Motor neuron (in vitro differentiated cells): ENCODE measurements at regions not wholly inside any gene's neighbourhood (a gene's known extent, or its start where the extent isn't known, plus 50 kb on each side); places are given as distances from the start of the nearest gene placed in this dataset.
"Not testable (repeated sequence)": the region's sequence is repeated elsewhere in the genome, so short reads cannot be mapped to it uniquely, and the experiment has no call there.

Experiments used
- ATAC-seq, 8 experiments: fragments of 200-7000 bp; cut with Tn5 transposase; replicated peaks in 6 of 8; 2 replicates each; pipeline ENCODE4 v1.8.0; 2021; ENCODE audit warnings: mild to moderate bottlenecking in 8 of 8, moderate library complexity in 8 of 8
- H3K27ac ChIP-seq, 2 donors: fragments of 250-450 bp; sonication (Bioruptor Pico); 2 replicates each; pipeline ENCODE4 v1.9.0; 2021; ENCODE audit warnings: antibody characterized with exemption in 2 of 2, mild to moderate bottlenecking in 2 of 2, moderate library complexity in 1 of 2
- H3K4me1 ChIP-seq, 2 donors: fragments of 250-450 bp; sonication (Bioruptor Pico); replicated peaks in 1 of 2; 2 replicates each; pipeline ENCODE4 v1.6.1; 2021; ENCODE audit warnings: antibody characterized with exemption in 2 of 2, mild to moderate bottlenecking in 2 of 2, moderate library complexity in 1 of 2
- H3K4me3 ChIP-seq, 5 donors: fragments of 250-450 bp; sonication (Bioruptor Pico); 2 replicates each; pipeline ENCODE4 v1.9.0; 2021; ENCODE audit warnings: antibody characterized with exemption in 5 of 5, mild to moderate bottlenecking in 5 of 5, moderate library complexity in 4 of 5
- WGBS, 10 experiments: fragments of 450-650 bp; shearing (Covaris generic); methylation state at CpG; one replicate each; pipeline ENCODE4 v1.0.0; 2022; 5-methylcytosine and 5-hydroxymethylcytosine counted together
- in situ Hi-C, 9 experiments: fragments of 400-800 bp; cut with MboI; loops; one replicate each; pipeline ENCODE4 v1.15.0; 2021; ENCODE audit warnings: low sequenced_read_pairs in 9 of 9, low pct_unique_long_range_greater_than_20kb in 2 of 9; ENCODE audit not compliant: unreplicated experiment in 9 of 9

GRCh38 chr4:131883181-131883580 is 1265.9 kb upstream of the PCDH10 start:
- WGBS, 10 experiments, result no CpG with 5 or more reads among the region's 2 CpGs
- ATAC-seq, H3K4me1 ChIP-seq, H3K27ac ChIP-seq, in situ Hi-C loops, H3K4me3 ChIP-seq: not testable (repeated sequence)

GRCh38 chr4:131925662-131926061 is 1223.4 kb upstream of the PCDH10 start:
- H3K4me1 ChIP-seq, H3K27ac ChIP-seq, in situ Hi-C loops, H3K4me3 ChIP-seq, ATAC-seq: not testable (repeated sequence)
- 0 to 58% (median 21%) methylated on average over 1 to 2 of the region's 2 CpGs; no CpG with 5 or more reads in 4 of the 10 experiments for WGBS, 10 experiments

DNA sequence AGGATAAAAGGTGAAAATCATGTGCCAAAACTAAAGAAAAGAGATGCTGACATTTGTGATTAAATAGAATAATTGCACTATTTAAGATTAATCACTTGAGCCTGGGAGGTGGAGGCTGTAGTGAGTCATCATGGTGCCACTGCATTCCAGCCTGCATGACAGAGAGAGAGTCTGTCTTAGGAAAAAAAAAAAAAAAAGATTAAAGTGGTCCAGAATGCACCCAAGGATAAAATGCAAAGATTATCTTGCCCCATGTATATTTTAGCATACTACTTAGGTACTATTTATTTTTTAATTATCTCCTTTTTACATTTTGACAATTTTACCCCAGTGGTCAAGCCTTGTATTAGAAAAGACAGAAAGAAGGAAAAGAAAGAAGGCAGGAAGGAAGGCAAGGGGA is 1181.4 kb upstream of the PCDH10 start:
- H3K4me3 ChIP-seq, H3K4me1 ChIP-seq, in situ Hi-C loops, H3K27ac ChIP-seq: not testable (repeated sequence)
- peak in 2 of 8 experiments; percentile 53 for ATAC-seq

- Histone ChIP-seq H3K4me1 (no peaks in the 10 kb centered on the region), H3K27ac (no peak overlapping the region), H3K4me3 (no peak overlapping the region)
- in situ Hi-C loops, result no loop called here
- WGBS, 10 experiments, result 6 to 100% (median 77%) methylated on average over 1 to 4 of the region's 4 CpGs
- ATAC-seq, result no peak
Observed at GRCh38 chr4:131974730-131975129, 1174.4 kb upstream of the PCDH10 start.

DNA sequence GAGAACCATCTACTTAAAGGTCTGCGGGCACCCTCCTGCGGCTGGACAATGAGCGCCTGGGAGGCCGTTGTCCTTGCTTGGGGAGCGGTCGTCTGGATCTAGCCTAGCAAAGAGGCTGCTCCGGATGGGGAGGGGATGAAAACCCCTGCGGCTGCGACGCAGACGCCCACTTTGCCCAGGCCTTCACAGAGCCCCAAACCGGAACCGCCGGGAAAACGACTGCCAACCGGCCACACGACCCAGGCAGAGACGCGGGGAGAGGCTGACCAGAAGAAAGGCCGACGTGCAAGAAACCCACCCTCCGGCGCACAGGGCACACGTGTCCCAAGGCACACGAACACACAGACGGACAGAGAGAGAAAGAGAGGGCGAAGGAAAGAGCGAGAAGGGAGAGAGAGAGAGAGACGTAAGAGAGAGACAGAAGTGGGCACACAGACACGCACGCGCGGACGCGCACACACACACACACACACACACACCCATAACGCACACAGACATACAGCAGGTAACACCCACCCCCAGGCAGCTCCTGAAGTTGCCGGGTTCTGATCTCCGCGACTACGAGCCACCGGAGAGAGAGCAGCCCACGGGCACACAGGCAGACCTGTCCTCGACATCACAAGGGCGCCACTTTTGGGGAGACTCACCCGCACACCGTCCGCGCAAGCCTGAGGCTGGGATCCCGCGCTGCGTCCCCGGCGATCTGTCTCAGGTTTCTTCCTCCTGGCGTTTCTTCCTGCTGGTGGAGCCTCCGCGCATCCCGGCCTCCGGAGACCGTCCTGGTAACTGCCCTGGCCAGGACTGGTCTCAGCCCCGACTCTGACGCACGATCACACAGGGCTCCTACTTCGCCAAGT is 1173.6 kb upstream of the PCDH10 start:
- H3K4me1 ChIP-seq, ATAC-seq, H3K27ac ChIP-seq, in situ Hi-C loops, H3K4me3 ChIP-seq: not testable (repeated sequence)
- WGBS, 10 experiments, result 5 to 96% (median 93%) methylated on average over 3 to 12 of the region's 63 CpGs; no CpG with 5 or more reads in 5 of the 10 experiments

GRCh38 chr4:131976133-131977002 is 1172.7 kb upstream of the PCDH10 start:
- ATAC-seq, H3K27ac ChIP-seq, H3K4me3 ChIP-seq, H3K4me1 ChIP-seq, in situ Hi-C loops: not testable (repeated sequence)
- WGBS, 10 experiments, result 80 to 100% methylated on average over 1 to 3 of the region's 71 CpGs; no CpG with 5 or more reads in 8 of the 10 experiments

DNA sequence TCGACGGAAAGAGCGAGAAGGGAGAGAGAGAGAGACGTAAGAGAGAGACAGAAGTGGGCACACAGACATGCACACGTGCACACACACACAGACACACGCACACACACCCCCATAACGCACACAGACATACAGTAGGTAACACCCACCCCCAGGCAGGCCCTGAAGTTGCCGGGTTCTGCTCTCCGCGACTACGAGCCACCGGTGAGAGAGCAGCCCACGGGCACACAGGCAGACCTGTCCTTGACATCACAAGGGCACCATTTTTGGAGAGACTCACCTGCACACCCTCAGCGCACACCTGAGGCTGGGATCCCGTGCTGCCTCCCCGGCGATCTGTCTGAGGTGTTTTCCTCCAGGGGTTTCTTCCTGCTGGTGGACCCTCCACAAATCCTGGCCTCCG is 1171.0 kb upstream of the PCDH10 start:
- 40 to 100% (median 95%) methylated on average over 1 to 6 of the region's 18 CpGs; no CpG with 5 or more reads in 3 of the 10 experiments for WGBS, 10 experiments
- no peak overlapping the region for H3K27ac ChIP-seq
- H3K4me3 ChIP-seq, result no peak overlapping the region
- no peak for ATAC-seq
- H3K4me1 ChIP-seq, result no peaks in the 10 kb centered on the region
- in situ Hi-C loops, result no loop called here

DNA sequence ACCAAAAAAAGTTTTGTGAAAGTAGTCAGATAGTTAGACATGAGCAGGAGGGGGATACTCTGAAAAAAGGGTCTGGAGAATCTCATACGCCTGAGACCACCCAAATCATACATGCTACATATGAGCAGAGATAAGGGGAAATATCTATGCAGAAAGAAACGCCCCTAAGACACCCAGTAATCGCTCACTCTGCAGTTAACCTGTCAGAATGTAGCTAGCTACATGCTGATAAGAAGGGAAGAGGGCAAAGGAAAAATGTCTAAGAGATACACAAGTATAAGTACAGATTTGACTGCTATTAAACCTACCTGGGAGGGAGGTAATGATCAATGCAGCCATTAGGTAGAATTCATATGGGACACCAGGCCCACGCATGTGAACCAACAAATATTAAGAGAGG is 1159.5 kb upstream of the PCDH10 start:
- WGBS, 10 experiments, result 0 to 100% (median 78%) methylated on average over 1 to 4 of the region's 4 CpGs

DNA sequence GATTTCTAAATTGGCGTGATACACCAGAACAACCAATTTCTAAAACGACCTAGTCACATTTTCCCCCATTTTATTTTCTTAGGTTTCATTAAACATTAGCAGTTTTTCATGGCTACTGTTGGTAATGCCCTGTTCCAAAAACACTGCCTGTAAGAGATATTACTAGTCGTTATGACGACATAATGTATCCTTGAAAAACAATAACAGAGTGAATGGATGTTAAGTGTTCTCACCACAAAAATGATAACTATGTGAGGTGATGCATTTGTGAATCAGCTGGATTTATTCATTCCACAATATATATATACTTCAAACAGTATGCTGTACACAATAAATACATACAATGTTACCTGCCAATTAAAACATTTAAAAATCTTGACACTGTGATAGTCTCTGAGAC is 1147.6 kb upstream of the PCDH10 start:
- in situ Hi-C loops, result no loop called here
- ATAC-seq, result peak in 1 of 8 experiments; percentile 22
- no peaks in the 10 kb centered on the region for H3K4me1 ChIP-seq
- 2 to 100% (median 70%) methylated on average over 1 to 4 of the region's 4 CpGs; no CpG with 5 or more reads in 3 of the 10 experiments for WGBS, 10 experiments
- no peak overlapping the region for H3K4me3 ChIP-seq
- no peak overlapping the region for H3K27ac ChIP-seq

More for the DNA sequence above, 1159.5 kb upstream of the PCDH10 start:
- H3K4me3 ChIP-seq, result no peak overlapping the region
- no peaks in the 10 kb centered on the region for H3K4me1 ChIP-seq
- ATAC-seq, result no peak
- in situ Hi-C loops, result no loop called here
- no peak overlapping the region for H3K27ac ChIP-seq

DNA sequence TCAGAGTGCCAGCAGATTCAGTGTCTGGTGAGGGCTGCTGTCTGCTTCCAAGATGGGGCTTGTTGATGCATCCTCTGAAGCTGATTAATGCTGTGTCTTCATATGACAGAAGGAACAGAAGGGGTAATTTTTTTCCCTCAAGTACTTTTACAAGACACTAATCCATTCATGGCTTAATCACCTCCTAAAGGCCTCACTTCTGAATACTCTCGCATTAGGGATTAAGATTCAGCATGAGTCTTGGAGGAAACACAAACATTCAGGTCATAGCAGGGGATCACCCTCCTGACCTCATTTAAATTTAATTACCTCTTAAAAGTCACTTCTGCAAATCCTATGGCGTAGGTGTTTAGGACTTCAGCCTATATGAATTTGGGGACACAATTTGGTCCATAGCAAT is 1145.5 kb upstream of the PCDH10 start:
- Histone ChIP-seq H3K4me3 (no peak overlapping the region), H3K4me1 (no peaks in the 10 kb centered on the region), H3K27ac (no peak overlapping the region)
- no peak for ATAC-seq
- 30 to 83% (median 67%) methylated on average over 1 to 2 of the region's 2 CpGs; no CpG with 5 or more reads in 3 of the 10 experiments for WGBS, 10 experiments
- in situ Hi-C loops, result no loop called here

DNA sequence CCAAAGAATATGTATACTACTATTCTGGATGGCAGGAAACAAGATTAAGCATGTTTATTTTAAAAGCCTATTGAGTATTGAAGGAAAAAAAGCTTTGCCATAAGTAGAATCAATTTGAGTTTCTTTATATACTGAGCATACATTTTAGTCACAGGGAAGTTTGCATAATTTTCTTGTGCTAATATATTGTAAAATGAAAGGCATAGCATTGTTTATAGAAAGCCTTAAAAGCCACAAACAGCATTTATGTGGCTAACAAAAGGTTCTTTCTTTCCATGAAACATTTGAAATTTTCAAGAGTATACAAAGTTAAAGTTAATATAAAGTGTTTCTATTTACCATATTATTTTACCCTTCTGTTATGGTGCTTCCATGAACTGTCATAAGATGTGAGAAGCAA is 1133.8 kb upstream of the PCDH10 start:
- in situ Hi-C loops, result no loop called here
- ATAC-seq, result no peak
- no peaks in the 10 kb centered on the region for H3K4me1 ChIP-seq
- H3K27ac ChIP-seq, result no peak overlapping the region
- no peak overlapping the region for H3K4me3 ChIP-seq

GRCh38 chr4:132016703-132017350 is 1132.3 kb upstream of the PCDH10 start:
- Histone ChIP-seq H3K27ac (no peak overlapping the region), H3K4me1 (no peaks in the 10 kb centered on the region), H3K4me3 (no peak overlapping the region)
- 0 to 100% (median 85%) methylated on average over 1 to 2 of the region's 2 CpGs for WGBS, 10 experiments
- no peak for ATAC-seq
- in situ Hi-C loops, result no loop called here

DNA sequence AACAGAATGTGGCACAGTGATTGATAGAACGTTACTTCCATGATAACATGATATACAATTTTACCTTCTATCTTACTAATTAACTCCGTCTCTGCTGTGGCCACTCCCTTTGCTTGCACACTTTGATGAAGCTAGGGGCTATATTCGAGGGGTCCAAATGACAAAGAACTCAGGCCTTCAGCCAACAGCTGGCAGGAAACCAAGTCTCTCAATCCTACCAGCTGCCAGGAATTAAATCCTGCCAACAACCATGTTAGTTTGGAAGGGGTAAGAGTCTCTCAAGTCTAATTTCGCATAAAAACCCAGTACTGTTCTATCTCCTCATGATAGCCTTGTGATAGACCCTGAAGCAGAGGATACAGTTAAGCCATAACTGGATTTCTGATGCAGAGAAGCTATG is 1122.9 kb upstream of the PCDH10 start:
- in situ Hi-C loops, result no loop called here
- 0 to 87% (median 68%) methylated on average over 1 to 4 of the region's 4 CpGs for WGBS, 10 experiments
- Histone ChIP-seq H3K27ac (no peak overlapping the region), H3K4me1 (no peaks in the 10 kb centered on the region), H3K4me3 (no peak overlapping the region)
- peak in 1 of 8 experiments; percentile 33 for ATAC-seq
